T-cell (primary cell): ENCODE measurements at regions not wholly inside any gene's neighbourhood (a gene's known extent, or its start where the extent isn't known, plus 50 kb on each side); places are given as distances from the start of the nearest gene placed in this dataset.
"Not testable (repeated sequence)": the region's sequence is repeated elsewhere in the genome, so short reads cannot be mapped to it uniquely, and the experiment has no call there.

Experiments used
- ATAC-seq, 4 experiments: fragments of 200-7000 bp in 3 of 4; fragments of 150-1000 bp in 1 of 4; cut with Tn5 transposase; replicated peaks in 1 of 4; 1 replicate in 3 of 4; 2 replicates in 1 of 4; pipeline ENCODE4 v1.10.0; 2021; ENCODE audit warnings: moderate library complexity in 3 of 4, mild to moderate bottlenecking in 2 of 4, moderate number of reproducible peaks in 1 of 4
- CTCF ChIA-PET, 2 donors: fragments of 300-600 bp; sonication (Branson Sonifier 250); formaldehyde crosslinking; loops; one replicate each; lab custom pipeline; 2022; ENCODE audit warnings: antibody characterized with exemption in 2 of 2; lab: Charles Lee
- POLR2A ChIA-PET, 2 donors: fragments of 300-600 bp; sonication (Branson Sonifier 250); formaldehyde crosslinking; loops; one replicate each; lab custom pipeline; 2022; ENCODE audit warnings: antibody characterized with exemption in 2 of 2; lab: Charles Lee
- DNase-seq, 35 experiments: peaks; one replicate each; pipeline versions ENCODE4 v3.0.0 to v3.0.0-alpha.2; 2013 to 2023
- H3K27ac ChIP-seq: one replicate; pipeline ENCODE4 v1.5.1; 2013; ENCODE audit warnings: low read length
- H3K27me3 ChIP-seq, 2 experiments: replicated peaks in 1 of 2; 1 replicate in 1 of 2; 2 replicates in 1 of 2; pipeline versions ENCODE4 v1.6.1 to v1.7.0; 2013; ENCODE audit warnings: low read length in 1 of 2, mixed read lengths in 1 of 2; ENCODE audit not compliant: control insufficient read depth in 2 of 2, insufficient read depth in 2 of 2; ENCODE audit errors: extremely low read depth in 1 of 2
- H3K36me3 ChIP-seq, 2 donors: 1 replicate in 1 of 2; 2 replicates in 1 of 2; pipeline versions ENCODE4 v1.6.1 to v1.7.0; 2013; ENCODE audit warnings: low read length in 1 of 2; ENCODE audit not compliant: control insufficient read depth in 2 of 2, insufficient read depth in 1 of 2; ENCODE audit errors: extremely low read depth in 1 of 2
- H3K4me1 ChIP-seq, 2 experiments: 1 replicate in 1 of 2; 2 replicates in 1 of 2; pipeline versions ENCODE4 v1.6.1 to v1.7.0; 2013; ENCODE audit warnings: low read length in 2 of 2, mixed read lengths in 1 of 2; ENCODE audit not compliant: insufficient read depth in 2 of 2, control insufficient read depth in 1 of 2; ENCODE audit errors: extremely low read depth in 1 of 2
- H3K4me3 ChIP-seq, 2 donors: 1 replicate in 1 of 2; 2 replicates in 1 of 2; pipeline versions ENCODE4 v1.5.1 to v1.7.0; 2013; ENCODE audit warnings: mild to moderate bottlenecking in 2 of 2, low read length in 1 of 2, moderate library complexity in 1 of 2; ENCODE audit not compliant: control insufficient read depth in 1 of 2; ENCODE audit errors: extremely low read depth in 1 of 2
- H3K9me3 ChIP-seq: 2 replicates; pipeline ENCODE4 v1.7.0; 2013
- H3K27ac Mint-ChIP-seq, 2 donors: one replicate each; pipeline ENCODE4 v1.8.0; 2020 to 2021; ENCODE audit warnings: mild to moderate bottlenecking in 2 of 2, mixed read lengths in 2 of 2
- H3K27me3 Mint-ChIP-seq, 2 donors: one replicate each; pipeline ENCODE4 v1.8.0; 2021 to 2022; ENCODE audit warnings: mixed read lengths in 2 of 2
- H3K36me3 Mint-ChIP-seq: one replicate; pipeline ENCODE4 v1.8.0; 2021; ENCODE audit warnings: mixed read lengths
- H3K4me1 Mint-ChIP-seq, 3 donors: one replicate each; pipeline ENCODE4 v1.8.0; 2020 to 2022; ENCODE audit warnings: mixed read lengths in 3 of 3, mild to moderate bottlenecking in 1 of 3
- H3K4me3 Mint-ChIP-seq, 3 donors: one replicate each; pipeline ENCODE4 v1.8.0; 2020 to 2022; ENCODE audit warnings: mild to moderate bottlenecking in 3 of 3, mixed read lengths in 3 of 3, moderate library complexity in 3 of 3
- H3K9me3 Mint-ChIP-seq, 3 donors: one replicate each; pipeline ENCODE4 v1.8.0; 2020 to 2022; ENCODE audit warnings: mixed read lengths in 3 of 3
- WGBS: methylation state at CpG from one replicate; pipeline ENCODE4 v1.1.5; 2013; ENCODE audit warnings: missing lambda C conversion rate; ENCODE audit not compliant: insufficient coverage; 5-methylcytosine and 5-hydroxymethylcytosine counted together

GRCh38 chr17:70717042-70717441 lies 547.7 kb downstream of the KCNJ2 start:
- Histone ChIP-seq H3K9me3 (no peaks in the 10 kb centered on the region), H3K4me1 (no peaks in the 10 kb centered on the region), H3K4me3 (no peak overlapping the region), H3K27ac (no peak overlapping the region), H3K36me3 (no peaks in the 10 kb centered on the region), H3K27me3 (no peaks in the 10 kb centered on the region)
- no peaks in the 10 kb centered on the region for H3K27me3 Mint-ChIP-seq
- no peaks in the 10 kb centered on the region for H3K4me1 Mint-ChIP-seq
- no peak for DNase-seq
- WGBS: 100% methylated on average over 1 of the region's 1 CpG
- ChIA-PET CTCF (no interaction called here), POLR2A (no interaction called here)
- H3K27ac Mint-ChIP-seq: no peak overlapping the region
- H3K4me3 Mint-ChIP-seq: no peak overlapping the region
- H3K9me3 Mint-ChIP-seq: peaks cover 4 to 12% (median 10%) of the 10 kb centered on the region in 3 donors
- ATAC-seq: no peak
- H3K36me3 Mint-ChIP-seq: no peaks in the 10 kb centered on the region

- H3K36me3 ChIP-seq: no peaks in the 10 kb centered on the region
- WGBS: no CpG with 5 or more reads among the region's 4 CpGs
- Mint-ChIP-seq H3K4me1 (no peaks in the 10 kb centered on the region), H3K27ac (no peak overlapping the region), H3K9me3 (peaks cover 0 to 5% (median 0%) of the 10 kb centered on the region in 3 donors), H3K4me3 (no peak overlapping the region), H3K27me3 (no peaks in the 10 kb centered on the region), H3K36me3 (no peaks in the 10 kb centered on the region)
- H3K4me3 ChIP-seq: no peak overlapping the region
- CTCF ChIA-PET: no interaction called here
- H3K9me3 ChIP-seq: no peaks in the 10 kb centered on the region
- no peaks in the 10 kb centered on the region for H3K27me3 ChIP-seq
- POLR2A ChIA-PET: interaction anchor here in 1 of 2 donors (0.6 kb wide), 1 partner anchor 1044 kb away, joined by 5 read pairs; no protein-coding TSS in a partner anchor
- no peaks in the 10 kb centered on the region for H3K4me1 ChIP-seq
- DNase-seq: no peak
- H3K27ac ChIP-seq: no peak overlapping the region
- ATAC-seq: no peak
Measured at GRCh38 chr17:70736375-70736957, 567.1 kb downstream of the KCNJ2 start.

DNA sequence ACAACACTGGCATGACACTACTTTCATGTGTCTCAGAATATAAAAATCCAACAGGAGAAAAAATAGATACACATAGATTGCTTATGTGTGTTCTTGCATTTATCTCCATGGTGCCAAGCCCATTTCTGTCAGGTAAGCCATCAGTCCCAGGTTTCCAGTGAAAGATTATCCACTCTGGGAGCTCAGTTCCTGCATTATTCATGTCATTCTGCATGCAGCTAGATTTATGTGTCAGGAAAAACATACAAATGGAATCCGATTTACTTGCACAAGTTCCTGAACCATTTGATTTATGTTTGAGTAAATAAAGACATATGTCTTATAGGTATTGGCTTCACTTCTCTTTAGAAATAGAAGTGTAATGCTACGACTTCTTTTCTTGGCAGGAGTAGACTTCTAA lies 569.7 kb downstream of the KCNJ2 start:
- Histone ChIP-seq H3K36me3 (no peaks in the 10 kb centered on the region), H3K27ac (no peak overlapping the region), H3K9me3 (no peaks in the 10 kb centered on the region), H3K4me1 (no peaks in the 10 kb centered on the region), H3K27me3 (no peaks in the 10 kb centered on the region), H3K4me3 (no peak overlapping the region)
- DNase-seq (no peak), ATAC-seq (no peak)
- H3K27ac Mint-ChIP-seq: no peak overlapping the region
- ChIA-PET POLR2A (no interaction called here), CTCF (interaction anchor here in 1 of 2 donors (0.6 kb wide), 1 partner anchor 357 kb away, joined by 3 read pairs; no protein-coding TSS in a partner anchor)
- H3K4me3 Mint-ChIP-seq: no peak overlapping the region
- H3K4me1 Mint-ChIP-seq: no peaks in the 10 kb centered on the region
- peaks cover 0 to 2% (median 0%) of the 10 kb centered on the region in 3 donors for H3K9me3 Mint-ChIP-seq
- no peaks in the 10 kb centered on the region for H3K36me3 Mint-ChIP-seq
- no CpG with 5 or more reads among the region's 2 CpGs for WGBS
- no peaks in the 10 kb centered on the region for H3K27me3 Mint-ChIP-seq

DNA sequence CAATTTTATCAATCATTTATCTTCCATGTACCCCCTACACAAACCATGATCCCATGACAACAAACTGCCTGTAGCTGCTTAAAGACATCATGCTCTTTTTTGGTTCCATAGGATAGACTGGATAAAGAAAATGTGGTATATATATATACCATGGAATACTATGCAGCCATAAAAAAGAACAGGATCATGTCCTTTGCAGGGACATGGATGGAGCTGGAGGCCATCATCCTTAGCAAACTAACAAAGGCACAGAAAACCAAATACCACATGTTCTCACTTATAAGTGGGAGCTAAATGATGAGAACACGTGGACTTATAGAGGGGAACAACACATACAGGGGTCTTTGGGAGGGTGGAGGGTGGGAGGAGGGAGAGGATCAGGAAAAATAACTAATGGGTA lies 577.2 kb downstream of the KCNJ2 start:
- POLR2A ChIA-PET, H3K9me3 ChIP-seq, H3K27ac ChIP-seq, DNase-seq, H3K27me3 ChIP-seq, H3K27me3 Mint-ChIP-seq, H3K27ac Mint-ChIP-seq, H3K4me3 Mint-ChIP-seq, H3K9me3 Mint-ChIP-seq, H3K36me3 ChIP-seq, H3K4me1 ChIP-seq, H3K4me1 Mint-ChIP-seq, H3K36me3 Mint-ChIP-seq, ATAC-seq, H3K4me3 ChIP-seq: not testable (repeated sequence)
- CTCF ChIA-PET: interaction anchor here in 1 of 2 donors (0.7 kb wide), 1 partner anchor 18 kb away, joined by 3 read pairs; no protein-coding TSS in a partner anchor
- no CpG with 5 or more reads among the region's 1 CpG for WGBS

- Mint-ChIP-seq H3K36me3 (no peaks in the 10 kb centered on the region), H3K9me3 (peaks cover 4 to 7% (median 4%) of the 10 kb centered on the region in 3 donors), H3K27me3 (no peaks in the 10 kb centered on the region), H3K4me3 (no peak overlapping the region), H3K4me1 (no peaks in the 10 kb centered on the region), H3K27ac (no peak overlapping the region)
- ChIA-PET CTCF (no interaction called here), POLR2A (no interaction called here)
- Histone ChIP-seq H3K9me3 (no peaks in the 10 kb centered on the region), H3K4me1 (no peaks in the 10 kb centered on the region), H3K4me3 (no peak overlapping the region), H3K27me3 (no peaks in the 10 kb centered on the region), H3K36me3 (no peaks in the 10 kb centered on the region), H3K27ac (no peak overlapping the region)
- no CpG with 5 or more reads among the region's 1 CpG for WGBS
- ATAC-seq (no peak), DNase-seq (no peak)
Measured at GRCh38 chr17:70750983-70751382, 581.7 kb downstream of the KCNJ2 start.

GRCh38 chr17:70752461-70752860 lies 583.1 kb downstream of the KCNJ2 start:
- ATAC-seq, H3K27me3 ChIP-seq, H3K4me3 Mint-ChIP-seq, POLR2A ChIA-PET, CTCF ChIA-PET, H3K9me3 ChIP-seq, H3K27ac Mint-ChIP-seq, H3K36me3 Mint-ChIP-seq, H3K27me3 Mint-ChIP-seq, H3K4me3 ChIP-seq, H3K9me3 Mint-ChIP-seq, H3K36me3 ChIP-seq, H3K4me1 ChIP-seq, H3K4me1 Mint-ChIP-seq, H3K27ac ChIP-seq, DNase-seq: not testable (repeated sequence)
- WGBS: no CpG with 5 or more reads among the region's 5 CpGs
